ENCODE measurements at regions not wholly inside any gene's neighbourhood (a gene's known extent, or its start where the extent isn't known, plus 50 kb on each side); places are given as distances from the start of the nearest gene placed in this dataset.

DNA sequence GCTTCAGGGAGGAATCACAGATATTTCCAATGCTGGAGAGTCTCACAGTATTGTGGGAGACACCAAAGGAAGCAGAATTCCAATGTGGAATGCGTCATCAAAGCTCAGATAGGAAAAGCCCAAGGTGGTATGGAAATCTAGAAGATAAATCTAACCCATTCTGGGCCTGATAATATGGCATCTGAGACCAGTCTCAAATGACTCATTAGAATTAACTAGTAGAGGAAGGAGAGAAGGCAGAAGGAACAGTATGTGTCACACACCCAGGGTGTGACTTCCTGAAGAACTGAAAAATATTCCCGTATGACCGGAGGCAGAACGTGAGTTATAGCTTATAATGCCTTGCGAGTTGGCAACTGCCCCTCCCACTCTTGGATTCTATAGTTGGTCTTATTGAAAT is 499.2 kb downstream of the PLPP3 start:
- H3K36me3 ChIP-seq (ENCODE audit: control insufficient read depth, insufficient read depth, low read length): no peaks in the 10 kb centered on the region
- no peak for DNase-seq (ENCODE audit: low read depth in 2 of 2)
- no peaks in the 10 kb centered on the region for H3K9me3 ChIP-seq (ENCODE audit: control insufficient read depth, insufficient read depth, low read depth, low read length)
- H2AFZ ChIP-seq (ENCODE audit: low read length): no peak overlapping the region
- no peak overlapping the region for H3K4me3 ChIP-seq (replicated peaks in 1 of 4; ENCODE audit: control extremely low read depth in 1 of 4, insufficient read depth in 1 of 4, low read depth in 3 of 4, low read length in 4 of 4)
- H3K4me2 ChIP-seq (ENCODE audit: extremely low read depth, insufficient read depth, low read length): no peak overlapping the region
- peaks cover 5% of the 10 kb centered on the region for H3K4me1 ChIP-seq (ENCODE audit: control insufficient read depth, extremely low read depth, insufficient read depth, low read length)
- no peaks in the 10 kb centered on the region for H3K79me2 ChIP-seq (ENCODE audit: control insufficient read depth, insufficient read depth, low read length)
- no peak overlapping the region for H3K9ac ChIP-seq (ENCODE audit: insufficient read depth, low read length)
- H4K20me1 ChIP-seq (ENCODE audit: control insufficient read depth, extremely low read depth, insufficient read depth, low read length): no peaks in the 10 kb centered on the region
- no peak overlapping the region for H3K27ac ChIP-seq (ENCODE audit: insufficient read depth, low read length)
- no peak for TF ChIP-seq EZH2 (IDR thresholded peaks at IDR 0.05; ENCODE audit: low read length, missing control alignments)
- TF ChIP-seq, protein P1, sequence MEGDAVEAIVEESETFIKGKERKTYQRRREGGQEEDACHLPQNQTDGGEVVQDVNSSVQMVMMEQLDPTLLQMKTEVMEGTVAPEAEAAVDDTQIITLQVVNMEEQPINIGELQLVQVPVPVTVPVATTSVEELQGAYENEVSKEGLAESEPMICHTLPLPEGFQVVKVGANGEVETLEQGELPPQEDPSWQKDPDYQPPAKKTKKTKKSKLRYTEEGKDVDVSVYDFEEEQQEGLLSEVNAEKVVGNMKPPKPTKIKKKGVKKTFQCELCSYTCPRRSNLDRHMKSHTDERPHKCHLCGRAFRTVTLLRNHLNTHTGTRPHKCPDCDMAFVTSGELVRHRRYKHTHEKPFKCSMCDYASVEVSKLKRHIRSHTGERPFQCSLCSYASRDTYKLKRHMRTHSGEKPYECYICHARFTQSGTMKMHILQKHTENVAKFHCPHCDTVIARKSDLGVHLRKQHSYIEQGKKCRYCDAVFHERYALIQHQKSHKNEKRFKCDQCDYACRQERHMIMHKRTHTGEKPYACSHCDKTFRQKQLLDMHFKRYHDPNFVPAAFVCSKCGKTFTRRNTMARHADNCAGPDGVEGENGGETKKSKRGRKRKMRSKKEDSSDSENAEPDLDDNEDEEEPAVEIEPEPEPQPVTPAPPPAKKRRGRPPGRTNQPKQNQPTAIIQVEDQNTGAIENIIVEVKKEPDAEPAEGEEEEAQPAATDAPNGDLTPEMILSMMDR (conservative IDR thresholded peaks at IDR 0.05 in 1 of 2, IDR thresholded peaks at IDR 0.05 in 1 of 2; ENCODE audit: low read depth in 1 of 2, low read length in 2 of 2): no peak
- H3K27me3 ChIP-seq (ENCODE audit: control insufficient read depth, insufficient read depth, low read length): no peaks in the 10 kb centered on the region

GRCh38 chr1:56079391-56079790 is 500.0 kb downstream of the PLPP3 start:
- Histone ChIP-seq H3K9me3 (ENCODE audit: control insufficient read depth, insufficient read depth, low read depth, low read length) (no peaks in the 10 kb centered on the region), H3K79me2 (ENCODE audit: control insufficient read depth, insufficient read depth, low read length) (no peaks in the 10 kb centered on the region), H3K36me3 (ENCODE audit: control insufficient read depth, insufficient read depth, low read length) (no peaks in the 10 kb centered on the region), H3K4me1 (ENCODE audit: control insufficient read depth, extremely low read depth, insufficient read depth, low read length) (peaks cover 7% of the 10 kb centered on the region), H4K20me1 (ENCODE audit: control insufficient read depth, extremely low read depth, insufficient read depth, low read length) (no peaks in the 10 kb centered on the region), H3K27ac (ENCODE audit: insufficient read depth, low read length) (no peak overlapping the region), H3K9ac (ENCODE audit: insufficient read depth, low read length) (no peak overlapping the region), H3K27me3 (ENCODE audit: control insufficient read depth, insufficient read depth, low read length) (no peaks in the 10 kb centered on the region), H3K4me2 (ENCODE audit: extremely low read depth, insufficient read depth, low read length) (no peak overlapping the region), H2AFZ (ENCODE audit: low read length) (no peak overlapping the region), H3K4me3 (replicated peaks in 1 of 4; ENCODE audit: control extremely low read depth in 1 of 4, insufficient read depth in 1 of 4, low read depth in 3 of 4, low read length in 4 of 4) (no peak overlapping the region)
- TF ChIP-seq, protein P1 (conservative IDR thresholded peaks at IDR 0.05 in 1 of 2, IDR thresholded peaks at IDR 0.05 in 1 of 2; ENCODE audit: low read depth in 1 of 2, low read length in 2 of 2): no peak
- no peak for TF ChIP-seq EZH2 (IDR thresholded peaks at IDR 0.05; ENCODE audit: low read length, missing control alignments)
- no peak for DNase-seq (ENCODE audit: low read depth in 2 of 2)

GRCh38 chr1:56077206-56077605 is 502.2 kb downstream of the PLPP3 start:
- no peak overlapping the region for H3K27ac ChIP-seq (ENCODE audit: insufficient read depth, low read length)
- no peak for TF ChIP-seq EZH2 (IDR thresholded peaks at IDR 0.05; ENCODE audit: low read length, missing control alignments)
- TF ChIP-seq, protein P1 (conservative IDR thresholded peaks at IDR 0.05 in 1 of 2, IDR thresholded peaks at IDR 0.05 in 1 of 2; ENCODE audit: low read depth in 1 of 2, low read length in 2 of 2): no peak
- DNase-seq (ENCODE audit: low read depth in 2 of 2): peak in 1 of 2 donors; percentile 60
- H3K4me3 ChIP-seq (replicated peaks in 1 of 4; ENCODE audit: control extremely low read depth in 1 of 4, insufficient read depth in 1 of 4, low read depth in 3 of 4, low read length in 4 of 4): no peak overlapping the region
- H3K4me2 ChIP-seq (ENCODE audit: extremely low read depth, insufficient read depth, low read length): no peak overlapping the region
- H3K9ac ChIP-seq (ENCODE audit: insufficient read depth, low read length): no peak overlapping the region
- H2AFZ ChIP-seq (ENCODE audit: low read length): no peak overlapping the region
- no peaks in the 10 kb centered on the region for H3K9me3 ChIP-seq (ENCODE audit: control insufficient read depth, insufficient read depth, low read depth, low read length)
- H3K4me1 ChIP-seq (ENCODE audit: control insufficient read depth, extremely low read depth, insufficient read depth, low read length): peaks cover 12% of the 10 kb centered on the region
- H4K20me1 ChIP-seq (ENCODE audit: control insufficient read depth, extremely low read depth, insufficient read depth, low read length): no peaks in the 10 kb centered on the region
- no peaks in the 10 kb centered on the region for H3K79me2 ChIP-seq (ENCODE audit: control insufficient read depth, insufficient read depth, low read length)
- H3K27me3 ChIP-seq (ENCODE audit: control insufficient read depth, insufficient read depth, low read length): no peaks in the 10 kb centered on the region
- no peaks in the 10 kb centered on the region for H3K36me3 ChIP-seq (ENCODE audit: control insufficient read depth, insufficient read depth, low read length)
